ENCODE measurements at regions not wholly inside any gene's neighbourhood (a gene's known extent, or its start where the extent isn't known, plus 50 kb on each side); places are given as distances from the start of the nearest gene placed in this dataset.

DNA sequence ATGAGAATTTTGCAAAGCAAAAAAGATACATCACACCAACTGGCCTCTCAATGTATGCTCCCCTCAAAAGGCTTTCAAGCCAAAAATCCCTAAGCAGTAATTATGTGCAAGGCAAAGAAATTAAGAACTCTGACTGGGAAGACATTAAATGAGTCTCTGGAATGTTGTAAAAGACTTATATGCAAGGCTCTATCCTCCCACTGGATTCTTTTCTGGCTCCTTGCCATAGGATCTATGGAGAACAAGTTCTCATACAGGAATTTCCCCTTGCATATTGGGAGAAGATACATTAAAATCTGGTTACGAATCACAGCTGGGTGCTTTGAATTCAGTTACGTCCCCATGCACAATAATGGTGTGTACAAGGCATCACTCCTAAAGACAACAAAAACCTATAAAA, 73.4 kb upstream of the ATL2 start:
- DNase-seq (ENCODE audit: low read depth) = no peak

DNA sequence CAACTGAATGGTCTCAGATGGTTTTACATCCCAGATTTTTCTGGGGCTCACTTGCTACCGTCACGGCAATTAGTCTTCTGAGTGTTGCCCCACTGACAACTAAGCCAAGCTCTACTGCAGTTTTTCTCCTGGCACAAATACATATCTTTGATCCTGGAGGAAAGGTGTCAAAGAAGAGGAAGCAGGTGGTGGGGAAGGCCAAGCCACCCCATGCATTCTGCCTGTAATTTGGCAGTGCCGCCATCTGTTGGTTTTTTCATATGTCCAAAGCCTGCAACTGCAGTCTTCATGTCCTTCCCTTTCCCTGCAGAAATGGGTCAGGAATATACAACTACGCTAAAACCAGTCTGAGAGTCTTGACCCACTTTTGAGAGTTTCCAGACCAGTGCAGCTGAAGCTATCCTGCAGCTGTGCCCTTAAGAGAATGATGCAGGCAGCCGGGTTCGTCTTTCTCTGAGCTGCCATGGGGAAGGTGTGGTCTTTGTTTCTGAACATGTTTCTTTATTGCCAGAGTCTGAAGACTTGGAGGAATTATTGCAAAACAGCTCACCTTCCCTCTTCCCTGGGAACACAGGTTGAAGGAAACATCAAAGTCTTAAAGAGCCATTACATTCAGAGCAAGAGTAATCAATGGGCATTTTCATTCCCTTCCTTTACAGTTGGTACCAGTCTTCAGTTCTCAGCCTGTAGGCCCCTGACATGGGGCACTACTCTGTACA, 71.8 kb upstream of the ATL2 start:
- DNase-seq (ENCODE audit: low read depth) = no peak

GRCh38 chr2:38446906-38447561, 70.0 kb upstream of the ATL2 start:
- DNase-seq (ENCODE audit: low read depth) = no peak

- no peak for DNase-seq (ENCODE audit: low read depth)
Observed at GRCh38 chr2:38446418-38446817, 69.3 kb upstream of the ATL2 start.

DNA sequence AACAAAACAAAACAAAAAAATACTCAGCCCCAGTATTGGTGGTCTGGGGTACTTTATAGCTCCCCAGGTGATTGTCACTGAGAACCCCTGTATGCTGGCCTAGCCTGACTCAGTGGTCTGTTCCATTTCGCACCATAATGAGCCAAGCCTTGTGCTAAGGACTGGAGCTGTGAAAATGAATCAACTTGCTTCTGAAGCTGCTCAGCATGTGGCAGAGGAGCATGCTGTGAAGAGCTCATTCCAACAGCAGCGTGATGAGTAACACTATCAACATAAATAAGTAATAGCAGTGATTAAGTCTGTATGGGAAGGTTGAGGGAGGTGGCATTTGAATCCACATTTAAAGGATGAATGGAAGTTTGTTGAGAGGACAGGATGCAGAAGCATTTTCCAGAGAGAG, 67.2 kb upstream of the ATL2 start:
- no peak for DNase-seq (ENCODE audit: low read depth)

- no peak for DNase-seq (ENCODE audit: low read depth)
Observed at GRCh38 chr2:38442643-38443541, 65.8 kb upstream of the ATL2 start.

- no peak for DNase-seq (ENCODE audit: low read depth)
Observed at GRCh38 chr2:38441346-38441745, 64.3 kb upstream of the ATL2 start.

GRCh38 chr2:38440655-38441054, 63.6 kb upstream of the ATL2 start:
- no peak for DNase-seq (ENCODE audit: low read depth)

DNA sequence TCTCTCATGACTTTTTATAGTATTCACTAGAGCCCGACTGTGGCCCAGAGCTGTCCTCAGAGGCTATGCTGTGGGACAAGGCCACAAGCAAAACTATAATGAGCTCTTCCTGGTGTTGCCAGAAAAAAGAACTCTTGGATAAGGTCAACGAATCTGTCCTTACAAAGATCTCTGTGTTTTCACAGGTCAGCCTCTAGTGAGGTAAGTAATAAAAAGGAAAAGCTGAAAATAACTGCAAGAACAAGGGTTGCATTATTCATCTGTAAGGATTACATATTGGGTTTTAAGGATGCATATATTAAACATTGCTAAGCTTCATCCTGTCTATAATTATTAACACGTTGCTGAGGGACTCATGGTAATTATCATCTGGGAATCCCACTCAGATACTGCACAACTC, 62.8 kb upstream of the ATL2 start:
- no peak for DNase-seq (ENCODE audit: low read depth)

GRCh38 chr2:38438883-38439612, 62.0 kb upstream of the ATL2 start:
- no peak for DNase-seq (ENCODE audit: low read depth)

GRCh38 chr2:38438133-38438882, 61.2 kb upstream of the ATL2 start:
- no peak for DNase-seq (ENCODE audit: low read depth)

- no peak for DNase-seq (ENCODE audit: low read depth)
Observed at GRCh38 chr2:38436227-38436664, 59.2 kb upstream of the ATL2 start.

- no peak for DNase-seq (ENCODE audit: low read depth)
Observed at GRCh38 chr2:38435775-38436174, 58.7 kb upstream of the ATL2 start.

GRCh38 chr2:38434595-38434994, 57.5 kb upstream of the ATL2 start:
- no peak for DNase-seq (ENCODE audit: low read depth)

GRCh38 chr2:38433607-38433975, 56.5 kb upstream of the ATL2 start:
- no peak for DNase-seq (ENCODE audit: low read depth)

DNA sequence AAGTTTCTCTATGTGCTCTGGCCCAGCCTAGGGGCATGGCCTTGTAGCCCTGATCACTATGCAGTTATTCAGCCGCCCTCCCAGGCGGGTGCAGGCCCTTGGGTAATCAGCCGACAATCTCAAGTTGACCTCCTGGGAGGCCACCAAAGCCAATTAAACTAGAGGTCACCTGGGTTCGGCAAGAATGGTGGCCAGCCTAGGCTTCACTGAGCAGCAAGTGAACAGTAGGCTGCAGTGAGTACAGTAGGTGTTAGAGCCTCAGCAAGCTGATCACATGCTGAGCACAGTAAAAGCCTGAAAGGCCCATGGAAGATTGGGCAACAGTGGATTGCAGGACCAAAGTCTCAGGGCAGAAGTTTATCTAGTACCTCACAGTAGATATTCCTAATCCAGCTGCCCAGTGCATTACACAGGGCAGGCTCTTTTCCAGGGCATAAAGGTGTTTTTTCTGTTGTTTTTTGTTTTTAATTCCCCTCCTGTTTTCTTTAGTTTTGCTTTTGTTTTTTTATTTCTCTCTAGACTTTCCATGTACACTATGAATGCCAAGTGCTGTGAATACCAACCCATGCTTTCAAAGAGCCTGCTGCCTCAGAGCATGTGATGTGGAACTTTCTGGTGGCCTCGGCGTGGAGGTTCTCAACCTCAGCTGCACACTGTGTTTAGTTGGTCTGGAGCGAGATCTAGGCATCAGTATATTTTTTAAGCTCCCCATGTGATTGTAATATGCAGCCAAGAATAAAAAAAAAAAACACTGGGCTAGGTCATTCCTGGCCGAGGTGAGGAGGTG, 55.9 kb upstream of the ATL2 start:
- no peak for DNase-seq (ENCODE audit: low read depth)

- DNase-seq (ENCODE audit: low read depth) = no peak
Observed at GRCh38 chr2:38430597-38431207, 53.6 kb upstream of the ATL2 start.

DNA sequence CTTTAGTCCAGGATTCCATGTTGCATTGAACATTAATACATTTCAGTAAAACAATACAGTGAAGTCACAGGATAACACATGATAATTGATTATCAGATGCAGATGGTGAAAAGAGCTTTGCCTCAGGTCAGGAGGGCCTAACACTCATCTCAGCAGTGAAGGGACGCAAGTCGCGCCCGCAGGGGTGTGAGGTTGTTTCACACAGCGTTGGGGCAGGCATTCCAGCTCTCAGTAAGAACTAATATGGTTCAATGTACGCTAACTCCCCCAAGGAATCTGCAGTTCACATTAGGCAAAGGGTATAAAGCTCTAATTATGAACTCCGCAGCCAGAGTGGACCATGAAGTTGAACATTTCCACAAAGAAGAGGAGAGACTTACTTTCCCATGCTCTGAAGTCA, 53.1 kb upstream of the ATL2 start:
- no peak for DNase-seq (ENCODE audit: low read depth)

- DNase-seq (ENCODE audit: low read depth) = no peak
Observed at GRCh38 chr2:38427936-38428335, 50.9 kb upstream of the ATL2 start.

GRCh38 chr2:38427054-38427453, 50.0 kb upstream of the ATL2 start:
- DNase-seq (ENCODE audit: low read depth) = no peak

All from stimulated activated CD8-positive, alpha-beta memory T cell treated with anti-CD3 and anti-CD28 coated beads, Interleukin-15, amount 100 ng/mL, for 1 hour (primary cell).